ENCODE measurements at regions not wholly inside any gene's neighbourhood (a gene's known extent, or its start where the extent isn't known, plus 50 kb on each side); places are given as distances from the start of the nearest gene placed in this dataset.
"Not testable (repeated sequence)": the region's sequence is repeated elsewhere in the genome, so short reads cannot be mapped to it uniquely, and the experiment has no call there.

DNA sequence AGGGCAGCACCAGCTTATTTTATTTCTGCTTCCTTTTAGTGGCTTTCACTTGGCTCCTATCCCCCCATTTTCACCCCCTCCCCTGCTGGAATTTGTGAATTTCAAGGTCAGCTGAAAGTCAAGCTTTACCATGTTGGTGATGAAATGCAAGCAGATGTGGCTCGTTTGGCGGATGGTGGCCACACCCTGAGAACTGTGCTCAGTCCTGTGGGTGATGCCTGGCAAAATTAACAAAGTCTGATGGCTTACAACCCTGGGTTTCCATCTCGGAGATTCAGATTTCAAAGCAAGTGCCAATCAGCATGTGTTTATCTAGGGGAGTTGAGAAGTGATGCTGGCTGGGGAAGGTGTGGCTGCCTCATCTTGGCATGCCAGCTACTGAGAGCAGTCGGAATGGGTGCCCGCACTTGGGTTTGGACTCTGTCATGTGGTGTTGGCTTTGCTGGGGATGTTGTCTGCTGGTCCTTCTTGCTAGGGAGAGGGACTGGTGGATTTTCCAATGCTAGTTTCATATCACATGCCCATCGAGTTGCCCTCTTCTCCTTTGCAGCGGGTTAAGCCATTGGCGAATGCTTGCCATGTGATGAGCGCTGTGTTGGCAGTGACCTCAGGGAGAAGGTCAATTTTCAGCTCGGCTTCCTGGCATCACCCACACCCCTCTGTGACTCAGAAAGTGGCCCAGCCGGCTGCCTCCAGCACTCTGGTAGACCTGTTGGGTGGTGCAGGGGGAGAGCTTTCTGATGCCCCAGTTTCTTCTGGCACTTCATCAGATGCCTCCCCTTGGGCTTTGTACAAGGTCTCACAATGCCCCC is 77.0 kb upstream of the PITX1 start:
- DNase-seq, result no peak

DNA sequence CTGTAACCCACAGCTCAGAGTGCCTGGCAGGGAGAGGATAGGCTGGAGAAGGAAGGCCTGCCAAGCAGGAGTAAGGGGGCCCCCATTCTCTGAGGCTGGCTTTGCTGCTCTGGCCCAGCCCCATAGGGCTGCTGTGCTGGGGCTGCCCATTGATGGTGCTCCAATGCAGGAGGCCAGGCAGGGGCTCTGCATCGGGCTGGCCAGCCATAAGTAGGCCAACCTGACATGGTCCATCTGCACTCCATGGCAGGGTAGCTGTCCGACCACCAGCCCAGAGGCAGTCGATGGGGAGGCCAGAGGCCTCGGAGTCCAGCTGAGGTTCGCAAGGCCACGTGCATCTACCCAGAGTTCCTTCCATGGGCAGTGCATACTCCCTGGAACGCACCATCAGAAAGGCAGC is 75.0 kb upstream of the PITX1 start:
- no peak for DNase-seq

DNA sequence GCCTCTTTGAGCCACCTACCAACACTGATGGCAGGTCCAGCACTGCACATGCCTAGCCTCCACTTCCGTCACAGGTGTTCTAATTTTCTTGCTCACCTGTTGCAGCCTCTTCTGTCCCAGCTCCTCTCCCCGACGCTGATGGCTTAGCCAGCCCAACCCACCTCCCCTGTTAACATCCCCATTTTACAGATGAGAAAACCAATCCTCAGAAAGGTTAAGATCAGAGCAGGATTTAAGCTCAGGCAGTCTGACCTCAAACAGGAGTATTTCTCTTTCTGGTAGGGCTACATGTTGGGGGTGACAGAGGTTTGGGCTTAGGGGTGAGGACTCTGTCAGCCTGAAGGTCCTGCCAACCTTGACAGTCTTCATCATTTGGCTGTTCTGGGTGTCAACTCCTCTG is 74.5 kb upstream of the PITX1 start:
- no peak for DNase-seq

DNA sequence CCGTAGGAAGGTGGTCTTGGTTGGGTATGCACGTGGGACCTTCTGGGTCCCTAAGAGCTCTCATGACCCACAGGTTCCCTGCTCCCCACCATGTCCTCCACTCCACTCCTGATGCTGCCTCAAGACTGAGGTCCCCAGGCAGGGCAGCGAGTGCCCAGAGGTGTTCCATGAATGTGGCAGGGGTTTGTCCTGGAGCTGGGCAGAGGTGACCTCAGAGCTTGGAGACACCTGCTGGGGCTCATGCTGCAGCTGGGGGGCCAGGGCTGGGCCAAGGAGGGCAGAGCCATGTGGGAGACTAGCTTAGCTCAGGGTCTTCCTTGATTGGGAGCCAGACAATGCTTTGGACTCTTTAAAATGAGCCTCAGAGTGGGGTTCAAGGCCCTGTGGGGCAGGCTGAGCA is 74.0 kb upstream of the PITX1 start:
- no peak for DNase-seq

DNA sequence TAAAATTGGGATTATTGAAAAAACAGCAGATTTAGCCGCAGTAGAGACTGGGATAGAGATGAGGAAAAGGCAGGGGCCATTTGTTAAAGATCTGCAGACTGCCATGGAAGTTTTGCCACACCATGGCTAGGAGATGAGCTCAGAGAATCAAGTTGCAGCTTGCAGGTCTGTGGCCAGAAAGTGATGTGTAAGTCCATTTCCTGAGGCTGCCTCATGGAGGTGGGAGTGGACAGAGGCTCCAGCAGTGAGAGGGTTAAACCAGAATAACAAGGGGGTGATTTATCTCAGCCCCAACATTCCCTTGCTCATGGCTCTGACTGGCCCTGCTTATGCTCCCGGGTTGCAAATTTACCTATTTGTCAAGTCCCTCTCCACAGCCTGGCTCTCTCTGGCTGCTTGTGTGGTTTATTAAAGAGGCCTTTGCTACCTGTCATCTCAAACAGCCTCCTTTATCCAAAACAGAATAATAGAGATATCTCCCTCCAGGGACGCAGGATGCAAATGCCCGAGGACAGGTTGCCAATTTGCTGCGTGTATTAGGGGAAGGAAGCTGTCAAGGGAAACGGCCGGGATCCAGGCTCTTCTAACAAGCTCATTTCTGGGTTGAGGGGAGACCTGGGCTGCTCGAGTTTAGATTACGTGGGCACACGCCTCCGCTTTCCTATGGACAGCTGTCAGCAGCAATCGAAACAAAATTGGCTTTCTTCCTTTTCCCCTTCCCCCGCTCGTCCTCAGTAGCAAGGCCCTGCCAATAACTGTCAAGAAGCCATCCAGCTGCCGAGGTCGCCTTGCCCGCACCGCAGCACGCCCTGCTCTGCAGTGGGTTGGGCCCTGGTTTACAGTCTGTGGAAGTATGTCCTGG is 72.8 kb upstream of the PITX1 start:
- no peak for DNase-seq

GRCh38 chr5:135106136-135106535 is 72.1 kb upstream of the PITX1 start:
- DNase-seq, result no peak

DNA sequence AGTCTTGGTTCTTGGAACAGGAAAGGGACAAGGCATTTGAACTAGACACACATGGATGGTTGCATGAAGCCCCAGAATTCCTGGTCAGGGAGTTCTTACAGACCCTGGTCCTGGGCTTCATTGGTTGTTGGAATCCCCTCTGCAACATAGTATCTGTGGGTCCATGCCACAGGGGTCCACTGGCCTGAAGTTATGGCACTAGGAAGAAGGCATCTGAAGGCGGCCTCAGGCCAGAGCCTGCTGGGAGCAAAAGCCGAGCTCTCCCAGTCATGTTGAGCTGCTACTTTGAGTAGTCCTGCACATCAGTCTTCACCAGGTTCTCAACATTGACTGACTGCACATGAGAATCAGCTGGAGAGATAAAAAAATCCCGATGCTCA is 71.1 kb upstream of the PITX1 start:
- DNase-seq, result no peak

GRCh38 chr5:135103575-135103853 is 69.5 kb upstream of the PITX1 start:
- no peak for DNase-seq

GRCh38 chr5:135102716-135103574 is 68.9 kb upstream of the PITX1 start:
- DNase-seq, result no peak

DNA sequence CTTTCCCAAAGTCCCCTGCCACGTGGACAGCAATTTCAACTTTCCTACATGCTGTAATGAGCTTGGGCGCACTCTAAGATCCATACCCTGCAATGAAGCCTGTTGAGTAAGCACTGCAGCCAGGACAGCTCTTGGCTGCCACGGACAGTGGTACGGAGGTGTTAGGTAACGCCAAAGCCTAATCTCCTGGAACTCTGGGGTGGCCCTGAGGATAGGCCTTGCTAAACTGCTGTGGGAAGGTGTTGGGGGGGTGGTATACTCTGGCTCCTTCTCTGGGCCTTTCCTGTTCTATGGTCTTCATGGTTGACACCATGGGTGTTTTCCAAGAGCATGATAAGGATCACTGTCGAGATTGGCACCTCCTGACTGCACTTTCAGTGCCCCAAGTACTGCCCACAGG is 66.4 kb upstream of the PITX1 start:
- DNase-seq, result no peak

GRCh38 chr5:135100011-135100410 is 66.0 kb upstream of the PITX1 start:
- no peak for DNase-seq

DNA sequence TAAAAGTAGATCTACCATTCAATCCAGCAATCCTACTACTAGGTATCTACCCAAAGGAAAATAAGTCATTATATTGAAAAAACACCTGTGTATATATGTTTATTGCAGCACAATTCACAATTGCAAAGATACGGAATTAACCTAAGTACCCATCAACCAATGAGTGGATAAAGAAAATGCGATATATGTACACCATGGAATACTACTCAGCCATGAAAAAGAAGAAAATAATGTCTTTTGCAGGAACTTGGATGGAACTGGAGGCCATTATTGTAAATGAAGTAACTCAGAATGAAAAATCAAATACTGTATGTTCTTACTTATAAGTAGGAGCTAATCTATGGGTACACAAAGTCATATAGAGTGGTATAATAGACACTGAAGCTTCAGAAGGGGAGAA is 63.4 kb upstream of the PITX1 start:
- DNase-seq, result no peak

DNA sequence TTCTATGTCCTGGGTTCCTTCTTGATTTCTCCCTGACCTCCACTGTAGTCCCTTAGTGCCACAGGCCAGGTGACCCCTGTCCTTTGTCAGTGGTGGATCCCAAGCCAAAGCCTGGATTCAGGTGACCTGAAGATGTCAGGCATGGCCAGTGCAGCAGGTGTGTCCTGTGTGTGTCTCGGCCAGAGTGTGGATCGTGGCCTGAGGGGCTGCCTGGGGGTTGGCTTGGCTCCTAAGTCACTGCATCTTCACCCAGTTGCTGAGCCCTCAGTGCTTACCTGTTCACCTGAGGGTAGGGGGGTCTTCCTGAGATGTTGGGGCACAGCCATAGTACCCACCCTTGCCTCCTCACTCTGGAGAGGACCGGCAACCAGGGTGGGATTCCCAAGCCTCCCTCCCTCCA is 61.8 kb upstream of the PITX1 start:
- DNase-seq, result no peak

DNA sequence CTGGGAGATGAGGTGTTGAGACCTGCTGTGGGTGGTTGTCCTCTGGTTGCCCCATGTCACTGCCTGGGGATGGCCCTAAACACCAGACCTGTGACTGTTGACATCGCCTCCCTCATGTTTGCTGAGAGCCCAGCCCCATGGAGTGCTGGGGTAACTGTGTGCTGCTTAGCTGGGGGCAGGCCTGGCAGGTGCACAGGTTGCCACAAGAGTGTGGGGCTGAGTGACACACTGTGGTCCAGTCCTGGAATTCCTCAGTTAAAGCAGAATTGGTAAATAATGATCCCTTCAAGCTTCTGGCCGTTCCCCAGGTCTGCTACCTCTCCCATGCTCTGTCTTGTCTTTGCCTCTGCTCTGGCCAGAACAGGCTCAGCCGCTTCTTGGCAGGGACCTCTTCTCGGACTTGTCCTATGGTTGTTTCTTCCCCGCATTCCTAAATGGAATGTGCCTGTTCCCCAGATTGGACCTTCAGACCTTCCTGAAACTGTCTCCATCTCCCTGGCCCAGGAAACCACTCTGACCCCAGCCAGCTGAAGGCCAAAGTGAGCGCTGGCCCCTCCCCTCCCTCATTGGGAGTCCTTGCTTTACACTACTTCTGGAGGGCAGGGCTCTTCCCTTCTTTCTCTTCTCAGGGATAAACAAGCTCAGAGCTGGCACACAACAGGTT is 61.2 kb upstream of the PITX1 start:
- DNase-seq, result no peak

DNA sequence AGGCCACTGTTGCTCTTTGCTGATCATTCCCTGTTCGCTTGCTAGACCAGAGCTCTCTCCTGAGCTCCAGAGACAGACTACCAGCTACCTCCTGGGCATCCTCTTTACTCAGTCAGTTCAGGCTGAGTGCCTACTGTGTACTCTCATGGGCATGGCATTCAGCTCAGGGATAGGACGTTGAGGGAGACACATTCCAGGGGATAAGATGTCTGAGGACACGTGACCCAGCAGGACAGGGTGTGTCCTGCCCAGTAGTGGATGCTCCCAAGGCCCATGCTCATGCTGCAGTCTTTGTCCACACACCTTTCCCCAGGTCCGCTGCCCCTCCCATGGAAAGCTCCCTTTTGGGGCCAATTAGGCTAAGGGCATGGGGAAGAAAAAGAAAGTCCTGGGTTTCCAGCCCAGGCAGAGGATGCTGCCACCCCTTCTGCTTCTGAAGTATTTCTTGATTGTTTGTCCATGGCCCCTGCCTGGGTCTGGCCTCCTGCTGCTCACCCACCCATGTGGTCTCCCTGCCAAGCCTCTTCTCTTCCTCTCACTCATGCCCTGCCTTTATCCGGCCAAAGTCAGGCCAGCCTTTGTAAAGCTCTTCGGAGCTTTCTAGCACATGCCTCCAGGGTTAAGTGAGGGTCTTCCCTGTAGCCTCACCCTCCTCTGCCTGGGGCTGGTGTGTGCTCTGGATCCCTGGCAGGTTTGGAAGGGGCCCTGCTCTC is 60.5 kb upstream of the PITX1 start:
- no peak for DNase-seq

DNA sequence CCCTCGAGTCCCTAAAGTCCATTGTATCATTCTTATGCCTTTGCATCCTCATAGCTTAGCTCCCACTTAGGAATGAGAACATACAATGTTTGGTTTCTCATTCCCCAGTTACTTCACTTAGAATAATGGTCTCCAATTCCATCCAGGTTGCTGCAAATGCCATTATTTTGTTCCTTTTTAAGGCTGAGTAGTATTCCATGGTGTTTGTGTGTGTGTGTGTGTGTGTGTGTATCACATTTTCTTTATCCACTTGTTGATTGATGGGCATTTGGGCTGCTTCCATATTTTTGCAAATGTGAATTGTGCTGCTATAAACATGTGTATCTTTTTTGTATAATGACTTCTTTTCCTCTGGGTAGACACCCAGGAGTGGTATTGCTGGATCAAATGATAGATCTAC is 59.5 kb upstream of the PITX1 start:
- not testable (repeated sequence) for DNase-seq

DNA sequence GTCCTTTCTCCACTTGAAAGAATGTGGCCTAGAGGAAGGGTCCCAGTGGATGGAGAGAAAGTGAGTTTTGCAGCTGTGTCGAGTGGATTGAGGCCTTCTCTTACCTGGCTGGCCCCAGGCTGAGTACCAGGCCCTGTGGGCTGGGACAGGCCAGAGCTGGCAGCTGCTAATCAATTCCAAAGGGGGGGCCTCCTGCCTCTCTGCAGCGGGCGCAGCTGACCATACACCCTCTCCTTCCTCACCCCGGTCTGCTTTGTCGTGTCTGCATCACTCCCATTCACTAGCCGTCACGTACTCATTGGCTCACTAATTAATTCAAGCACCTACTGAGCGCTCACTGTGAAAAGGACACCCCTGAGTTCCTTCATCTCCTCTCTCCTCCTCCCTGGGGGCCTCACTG is 58.4 kb upstream of the PITX1 start:
- DNase-seq, result no peak

DNA sequence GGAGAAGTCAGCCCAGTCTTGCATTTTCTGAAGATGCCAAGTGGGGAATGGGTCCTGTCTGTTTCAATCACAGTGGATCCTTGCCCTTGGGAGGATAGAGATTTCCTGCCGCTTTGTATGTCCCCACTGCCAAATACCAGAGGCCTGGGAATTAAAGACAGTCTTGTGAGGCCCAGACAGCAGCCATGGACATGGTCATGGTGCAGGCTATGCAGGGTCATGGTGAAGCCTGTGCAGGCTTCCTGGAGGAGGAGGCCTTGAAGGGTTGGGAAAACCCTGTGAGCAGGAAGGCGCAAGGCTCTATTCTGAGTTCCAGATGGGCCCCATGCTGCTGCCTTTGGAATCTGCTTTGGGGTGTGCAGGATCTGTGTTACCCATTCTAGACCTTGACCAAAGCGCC is 57.3 kb upstream of the PITX1 start:
- no peak for DNase-seq

GRCh38 chr5:135089912-135090311 is 55.9 kb upstream of the PITX1 start:
- no peak for DNase-seq

DNA sequence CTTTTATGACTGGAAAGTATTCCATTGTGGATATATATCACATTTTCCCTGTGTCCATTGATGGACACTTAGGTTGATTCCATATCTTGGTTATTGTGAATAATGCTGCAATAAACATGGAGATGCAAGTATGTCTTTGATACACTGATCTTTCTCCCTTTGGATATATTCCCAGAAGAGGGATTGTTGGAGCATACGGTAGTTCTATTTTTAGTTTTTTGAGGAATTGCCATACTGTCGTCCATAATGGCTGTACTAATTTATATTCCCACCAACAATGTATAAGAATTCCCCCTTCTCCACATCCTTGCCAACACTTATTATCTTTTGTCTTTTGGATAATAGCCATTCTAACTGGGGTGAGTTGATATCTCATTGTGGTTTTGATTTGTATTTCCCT is 54.9 kb upstream of the PITX1 start:
- DNase-seq, result no peak

- no peak for DNase-seq
Observed at GRCh38 chr5:135087950-135088349, 53.9 kb upstream of the PITX1 start.

- DNase-seq, result no peak
Observed at GRCh38 chr5:135085936-135086725, 52.1 kb upstream of the PITX1 start.

Measured in NCI-H2029 (cell line).